OCI-LY3 (cell line): ENCODE measurements at regions not wholly inside any gene's neighbourhood (a gene's known extent, or its start where the extent isn't known, plus 50 kb on each side); places are given as distances from the start of the nearest gene placed in this dataset.

Source experiments
- H2AFZ ChIP-seq: fragments of 200-600, 300-600 bp; shearing (Covaris generic); 2 replicates; pipeline ENCODE4 v1.6.0; 2014; ENCODE audit warnings: antibody characterized with exemption, low read depth, low read length
- H3K27ac ChIP-seq: fragments of 200-600, 300-600 bp; sonication (generic); 2 replicates; pipeline ENCODE4 v1.5.1; 2014; ENCODE audit warnings: mild to moderate bottlenecking, low read length, moderate library complexity, mixed read lengths
- H3K27me3 ChIP-seq: fragments of 200-600, 300-600 bp; sonication (generic); 2 replicates; pipeline ENCODE4 v1.6.1; 2014; ENCODE audit warnings: low read depth, low read length, mixed read lengths
- H3K36me3 ChIP-seq: fragments of 200-600, 300-600 bp; sonication (generic); replicated peaks from 2 replicates; pipeline ENCODE3; 2014; ENCODE audit warnings: low read depth, low read length, mixed read lengths
- H3K4me1 ChIP-seq: fragments of 300-600, 200-600 bp; sonication (generic); 2 replicates; pipeline ENCODE4 v1.6.1; 2014; ENCODE audit warnings: low read length, mixed read lengths
- H3K4me2 ChIP-seq: fragments of 200-600, 300-600 bp; sonication (generic); 2 replicates; pipeline ENCODE4 v1.6.1; 2014; ENCODE audit warnings: low read length, mixed read lengths
- H3K4me3 ChIP-seq: fragments of 300-600, 200-600 bp; sonication (generic); 2 replicates; pipeline ENCODE4 v1.5.1; 2014; ENCODE audit warnings: antibody characterized with exemption, mild to moderate bottlenecking, low read length, moderate library complexity
- H3K79me2 ChIP-seq: fragments of 300-600, 200-600 bp; shearing (Covaris generic); 2 replicates; pipeline ENCODE4 v1.6.1; 2014; ENCODE audit warnings: mild to moderate bottlenecking, low read length, mixed read lengths
- H3K9ac ChIP-seq: fragments of 300-600, 200-600 bp; shearing (Covaris generic); 2 replicates; pipeline ENCODE4 v1.6.0; 2014; ENCODE audit warnings: mild to moderate bottlenecking, low read length, moderate library complexity
- H3K9me3 ChIP-seq: fragments of 200-600, 300-600 bp; shearing (Covaris generic); 2 replicates; pipeline ENCODE4 v1.6.1; 2014; ENCODE audit warnings: low read length, mixed read lengths; ENCODE audit not compliant: insufficient read depth
- H4K20me1 ChIP-seq: fragments of 200-600, 300-600 bp; sonication (generic); 2 replicates; pipeline ENCODE4 v1.6.1; 2016; ENCODE audit warnings: low read length, mixed read lengths; ENCODE audit not compliant: insufficient read depth
- CTCF ChIP-seq: fragments of 200-600, 300-600 bp; sonication (generic); IDR thresholded peaks from 2 replicates; pipeline ENCODE4 v1.5.1; 2014; ENCODE audit warnings: antibody characterized with exemption, low read length, low read depth
- EZH2phosphoT487 ChIP-seq: fragments of 200-600 bp; shearing (Covaris generic); IDR thresholded peaks from 2 replicates; pipeline ENCODE4 v1.6.1; 2018; ENCODE audit warnings: antibody characterized with exemption, mixed run types, low read depth

GRCh38 chr2:186130748-186131641 is 355.1 kb upstream of the ZC3H15 start:
- Histone ChIP-seq H3K79me2 (no peaks in the 10 kb centered on the region), H3K4me1 (no peaks in the 10 kb centered on the region), H4K20me1 (no peaks in the 10 kb centered on the region), H3K9ac (no peak overlapping the region), H2AFZ (no peak overlapping the region), H3K36me3 (no peaks in the 10 kb centered on the region), H3K27ac (no peak overlapping the region), H3K4me3 (no peak overlapping the region), H3K9me3 (no peaks in the 10 kb centered on the region), H3K4me2 (no peak overlapping the region), H3K27me3 (no peaks in the 10 kb centered on the region)
- TF ChIP-seq EZH2phosphoT487: no peak
- TF ChIP-seq CTCF: no peak

GRCh38 chr2:186135686-186136085 is 350.4 kb upstream of the ZC3H15 start:
- TF ChIP-seq CTCF (no peak), EZH2phosphoT487 (no peak)
- no peaks in the 10 kb centered on the region for H3K79me2 ChIP-seq

GRCh38 chr2:186136860-186137259 is 349.2 kb upstream of the ZC3H15 start:
- Histone ChIP-seq H3K9me3 (no peaks in the 10 kb centered on the region), H3K4me2 (no peak overlapping the region), H2AFZ (no peak overlapping the region), H3K9ac (no peak overlapping the region), H3K4me1 (no peaks in the 10 kb centered on the region), H3K79me2 (no peaks in the 10 kb centered on the region), H4K20me1 (no peaks in the 10 kb centered on the region), H3K4me3 (no peak overlapping the region), H3K27me3 (no peaks in the 10 kb centered on the region), H3K27ac (no peak overlapping the region), H3K36me3 (no peaks in the 10 kb centered on the region)
- no peak for TF ChIP-seq EZH2phosphoT487

More at GRCh38 chr2:186135686-186136085, 350.4 kb upstream of the ZC3H15 start:
- Histone ChIP-seq H3K4me3 (no peak overlapping the region), H2AFZ (no peak overlapping the region), H3K9me3 (no peaks in the 10 kb centered on the region), H3K4me2 (no peak overlapping the region), H3K27me3 (no peaks in the 10 kb centered on the region), H3K9ac (no peak overlapping the region), H3K36me3 (no peaks in the 10 kb centered on the region), H4K20me1 (no peaks in the 10 kb centered on the region), H3K4me1 (no peaks in the 10 kb centered on the region), H3K27ac (no peak overlapping the region)

GRCh38 chr2:186138845-186139244 is 347.2 kb upstream of the ZC3H15 start:
- Histone ChIP-seq H3K9me3 (no peaks in the 10 kb centered on the region), H3K27me3 (no peaks in the 10 kb centered on the region), H3K36me3 (no peaks in the 10 kb centered on the region), H2AFZ (no peak overlapping the region), H3K27ac (no peak overlapping the region), H3K9ac (no peak overlapping the region), H3K4me2 (no peak overlapping the region), H3K4me1 (no peaks in the 10 kb centered on the region), H3K79me2 (no peaks in the 10 kb centered on the region), H3K4me3 (no peak overlapping the region), H4K20me1 (no peaks in the 10 kb centered on the region; the same call in 1 of the 2 replicates)
- TF ChIP-seq CTCF: no peak
- TF ChIP-seq EZH2phosphoT487: no peak
